Thyroid gland (tissue), 4 donors: ENCODE measurements at regions not wholly inside any gene's neighbourhood (a gene's known extent, or its start where the extent isn't known, plus 50 kb on each side); places are given as distances from the start of the nearest gene placed in this dataset. TPM values are rescaled to one million over a fixed set of nuclear protein-coding genes. Genes with fewer than 3 reads are reported as not detected.

Experiments
- DNase-seq, 2 donors: peaks; one replicate each; pipeline ENCODE4 v3.0.0-alpha.2; 2019
- H3K27ac ChIP-seq, 3 donors: fragments of 200-600 bp; sonication (generic); 1 replicate in 2 of 3; 2 replicates in 1 of 3; pipeline ENCODE4 v1.5.1; 2016 to 2019; ENCODE audit warnings: mild to moderate bottlenecking in 1 of 3, moderate library complexity in 1 of 3
- H3K27me3 ChIP-seq: fragments of 200-600 bp; sonication (generic); one replicate; pipeline ENCODE4 v1.5.1; 2019
- H3K36me3 ChIP-seq, 2 donors: fragments of 200-600 bp; sonication (generic); one replicate each; pipeline ENCODE4 v1.5.1; 2016 to 2019
- H3K4me1 ChIP-seq, 2 donors: fragments of 200-600 bp; sonication (generic); one replicate each; pipeline ENCODE4 v1.5.1; 2017 to 2019
- H3K4me3 ChIP-seq, 3 donors: fragments of 200-600 bp; sonication (generic); replicated peaks in 1 of 3; 1 replicate in 2 of 3; 2 replicates in 1 of 3; pipeline ENCODE4 v1.5.1; 2016; ENCODE audit warnings: mild to moderate bottlenecking in 1 of 3
- H3K9me3 ChIP-seq: fragments of 200-600 bp; sonication (generic); one replicate; pipeline ENCODE4 v1.5.1; 2017
- CTCF ChIP-seq, 6 experiments: fragments of 200-600 bp in 3 of 6; fragments of 450-650 bp in 3 of 6; sonication (generic) in 3 of 6; IDR thresholded peaks; one replicate each; pipeline ENCODE4 v1.5.1; 2016 to 2019; ENCODE audit warnings: antibody characterized with exemption in 6 of 6, mild to moderate bottlenecking in 2 of 6, inconsistent platforms in 1 of 6, moderate library complexity in 1 of 6
- WGBS, 2 donors: methylation state at CpG; one replicate each; pipeline ENCODE4 v1.1.5; 2017; 5-methylcytosine and 5-hydroxymethylcytosine counted together
- intact Hi-C: fragments of 100-400 bp; cut with DNase I; formaldehyde crosslinking; loops from one replicate; pipeline ENCODE4 v1.15.1; 2023
- small RNA-seq: library from RNA; depleted of rRNA; stranded (forward); fragments of <200 nt; gene quantifications from one replicate; pipeline ENCODE3, GENCODE V24; 2016

DNA sequence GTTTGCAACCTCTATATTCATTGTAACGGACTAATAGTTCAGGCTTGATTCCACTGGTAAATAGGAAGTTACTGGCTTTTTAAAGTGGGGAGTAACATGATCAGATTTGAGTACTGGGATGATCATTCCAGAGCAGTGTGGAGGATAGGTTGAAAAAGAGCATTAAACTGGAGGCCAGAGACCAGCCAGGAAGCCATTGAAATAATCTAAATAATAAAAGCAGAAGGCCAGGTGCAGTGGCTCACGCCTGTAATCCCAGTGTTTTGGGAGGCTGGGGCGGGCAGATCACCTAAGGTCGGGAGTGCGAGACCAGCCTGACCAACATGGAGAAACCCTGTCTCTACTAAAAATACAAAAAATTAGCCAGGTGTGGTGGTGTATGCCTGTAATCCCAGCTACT lies 56.0 kb upstream of the MSX2 start:
- H3K4me1 ChIP-seq, result no peaks in the 10 kb centered on the region
- 87 to 91% methylated on average over 5 of the region's 5 CpGs for WGBS, 2 donors
- H3K27me3 ChIP-seq, result no peaks in the 10 kb centered on the region
- H3K27ac ChIP-seq, result no peak overlapping the region
- H3K36me3 ChIP-seq, result no peaks in the 10 kb centered on the region
- no peak overlapping the region for H3K4me3 ChIP-seq
- no peaks in the 10 kb centered on the region for H3K9me3 ChIP-seq
- intact Hi-C loops, result no loop called here
- TF ChIP-seq CTCF (IDR thresholded peaks at IDR 0.05), result no peak
- DNase-seq, result no peak

Small RNAs in the stretch of these regions (small RNA-seq; reads per million reads assigned to genes)
- gene HIGD1AP3 (not detected), gene SUMO2P6 (not detected)
